ENCODE measurements at regions not wholly inside any gene's neighbourhood (a gene's known extent, or its start where the extent isn't known, plus 50 kb on each side); places are given as distances from the start of the nearest gene placed in this dataset.
"Not testable (repeated sequence)": the region's sequence is repeated elsewhere in the genome, so short reads cannot be mapped to it uniquely, and the experiment has no call there.

GRCh38 chr9:66727540-66727939 lies 173.0 kb upstream of the ZNF658 start:
- CTCF ChIA-PET, result not testable (repeated sequence)

GRCh38 chr9:66736686-66737085 lies 163.8 kb upstream of the ZNF658 start:
- H4K20me1 ChIP-seq (ENCODE audit: insufficient read depth); H3K4me2 ChIP-seq; H3K9me2 ChIP-seq; H3K9me3 ChIP-seq; H3K79me2 ChIP-seq (ENCODE audit: insufficient read depth); H3K27me3 ChIP-seq (ENCODE audit: insufficient read depth); H3K9ac ChIP-seq; H2AFZ ChIP-seq (ENCODE audit: low read depth); H3K4me1 ChIP-seq (ENCODE audit: control insufficient read depth in 1 of 2, insufficient read depth in 2 of 2, low read depth in 1 of 2, low read length in 1 of 2); H3F3A ChIP-seq (replicated peaks; ENCODE audit: insufficient read depth); DNase-seq; H3K36me3 ChIP-seq (replicated peaks in 1 of 2; ENCODE audit: control insufficient read depth in 1 of 2, insufficient read depth in 2 of 2, low read length in 1 of 2); POLR2A ChIA-PET; H3K27ac ChIP-seq (ENCODE audit: low read depth in 2 of 2, low read length in 1 of 2); H3K4me3 ChIP-seq (ENCODE audit: low read depth in 2 of 2, low read length in 1 of 2); CTCF ChIA-PET: not testable (repeated sequence)

More at GRCh38 chr9:66727540-66727939, 173.0 kb upstream of the ZNF658 start:
- H3K9me3 ChIP-seq; H3K4me2 ChIP-seq; POLR2A ChIA-PET; DNase-seq; H3K27me3 ChIP-seq (ENCODE audit: insufficient read depth); H3K9ac ChIP-seq; H3K79me2 ChIP-seq (ENCODE audit: insufficient read depth); H3K27ac ChIP-seq (ENCODE audit: low read depth in 2 of 2, low read length in 1 of 2); H3K36me3 ChIP-seq (replicated peaks in 1 of 2; ENCODE audit: control insufficient read depth in 1 of 2, insufficient read depth in 2 of 2, low read length in 1 of 2); H3F3A ChIP-seq (replicated peaks; ENCODE audit: insufficient read depth); H2AFZ ChIP-seq (ENCODE audit: low read depth); H3K4me3 ChIP-seq (ENCODE audit: low read depth in 2 of 2, low read length in 1 of 2); H4K20me1 ChIP-seq (ENCODE audit: insufficient read depth); H3K4me1 ChIP-seq (ENCODE audit: control insufficient read depth in 1 of 2, insufficient read depth in 2 of 2, low read depth in 1 of 2, low read length in 1 of 2); H3K9me2 ChIP-seq: not testable (repeated sequence)

GRCh38 chr9:66738418-66738817 lies 162.1 kb upstream of the ZNF658 start:
- H3K9me3 ChIP-seq; DNase-seq; H3K36me3 ChIP-seq (replicated peaks in 1 of 2; ENCODE audit: control insufficient read depth in 1 of 2, insufficient read depth in 2 of 2, low read length in 1 of 2); H2AFZ ChIP-seq (ENCODE audit: low read depth); H3K27me3 ChIP-seq (ENCODE audit: insufficient read depth); H3K9ac ChIP-seq; H3K9me2 ChIP-seq; H3K4me2 ChIP-seq; CTCF ChIA-PET; H3K79me2 ChIP-seq (ENCODE audit: insufficient read depth); POLR2A ChIA-PET; H3K4me1 ChIP-seq (ENCODE audit: control insufficient read depth in 1 of 2, insufficient read depth in 2 of 2, low read depth in 1 of 2, low read length in 1 of 2); H4K20me1 ChIP-seq (ENCODE audit: insufficient read depth); H3K27ac ChIP-seq (ENCODE audit: low read depth in 2 of 2, low read length in 1 of 2); H3K4me3 ChIP-seq (ENCODE audit: low read depth in 2 of 2, low read length in 1 of 2); H3F3A ChIP-seq (replicated peaks; ENCODE audit: insufficient read depth): not testable (repeated sequence)
- WGBS (ENCODE audit: low lambda C conversion rate), result 4% methylated on average over 1 of the region's 1 CpG

- H3K9me3 ChIP-seq; CTCF ChIA-PET; H3F3A ChIP-seq (replicated peaks; ENCODE audit: insufficient read depth); H3K36me3 ChIP-seq (replicated peaks in 1 of 2; ENCODE audit: control insufficient read depth in 1 of 2, insufficient read depth in 2 of 2, low read length in 1 of 2); H3K9ac ChIP-seq; H3K4me2 ChIP-seq; POLR2A ChIA-PET; H3K4me1 ChIP-seq (ENCODE audit: control insufficient read depth in 1 of 2, insufficient read depth in 2 of 2, low read depth in 1 of 2, low read length in 1 of 2); H3K79me2 ChIP-seq (ENCODE audit: insufficient read depth); H4K20me1 ChIP-seq (ENCODE audit: insufficient read depth); H2AFZ ChIP-seq (ENCODE audit: low read depth); H3K9me2 ChIP-seq; H3K27me3 ChIP-seq (ENCODE audit: insufficient read depth); H3K4me3 ChIP-seq (ENCODE audit: low read depth in 2 of 2, low read length in 1 of 2); H3K27ac ChIP-seq (ENCODE audit: low read depth in 2 of 2, low read length in 1 of 2); DNase-seq: not testable (repeated sequence)
- WGBS (ENCODE audit: low lambda C conversion rate), result no CpG with 5 or more reads among the region's 4 CpGs
Observed at GRCh38 chr9:66740136-66740535, 160.4 kb upstream of the ZNF658 start.

GRCh38 chr9:66745846-66746245 lies 154.7 kb upstream of the ZNF658 start:
- H3K27me3 ChIP-seq (ENCODE audit: insufficient read depth); H3K9ac ChIP-seq; H3K36me3 ChIP-seq (replicated peaks in 1 of 2; ENCODE audit: control insufficient read depth in 1 of 2, insufficient read depth in 2 of 2, low read length in 1 of 2); H3K9me2 ChIP-seq; H4K20me1 ChIP-seq (ENCODE audit: insufficient read depth); H3K4me2 ChIP-seq; DNase-seq; POLR2A ChIA-PET; H3K9me3 ChIP-seq; H3K79me2 ChIP-seq (ENCODE audit: insufficient read depth); CTCF ChIA-PET; H3K4me3 ChIP-seq (ENCODE audit: low read depth in 2 of 2, low read length in 1 of 2); H3K4me1 ChIP-seq (ENCODE audit: control insufficient read depth in 1 of 2, insufficient read depth in 2 of 2, low read depth in 1 of 2, low read length in 1 of 2); H2AFZ ChIP-seq (ENCODE audit: low read depth); H3K27ac ChIP-seq (ENCODE audit: low read depth in 2 of 2, low read length in 1 of 2); H3F3A ChIP-seq (replicated peaks; ENCODE audit: insufficient read depth): not testable (repeated sequence)
- WGBS (ENCODE audit: low lambda C conversion rate), result 48% methylated on average over 9 of the region's 27 CpGs

GRCh38 chr9:66752324-66752923 lies 148.1 kb upstream of the ZNF658 start:
- H2AFZ ChIP-seq (ENCODE audit: low read depth); DNase-seq; H3K79me2 ChIP-seq (ENCODE audit: insufficient read depth); H3K9ac ChIP-seq; POLR2A ChIA-PET; CTCF ChIA-PET; H3K9me3 ChIP-seq; H3F3A ChIP-seq (replicated peaks; ENCODE audit: insufficient read depth); H3K27ac ChIP-seq (ENCODE audit: low read depth in 2 of 2, low read length in 1 of 2); H3K9me2 ChIP-seq; H3K36me3 ChIP-seq (replicated peaks in 1 of 2; ENCODE audit: control insufficient read depth in 1 of 2, insufficient read depth in 2 of 2, low read length in 1 of 2); H3K4me3 ChIP-seq (ENCODE audit: low read depth in 2 of 2, low read length in 1 of 2); H3K4me1 ChIP-seq (ENCODE audit: control insufficient read depth in 1 of 2, insufficient read depth in 2 of 2, low read depth in 1 of 2, low read length in 1 of 2); H3K27me3 ChIP-seq (ENCODE audit: insufficient read depth); H4K20me1 ChIP-seq (ENCODE audit: insufficient read depth); H3K4me2 ChIP-seq: not testable (repeated sequence)
- WGBS (ENCODE audit: low lambda C conversion rate), result 35% methylated on average over 6 of the region's 15 CpGs

Data from SK-N-SH (cell line).